GM23248 (cell line): ENCODE measurements at regions not wholly inside any gene's neighbourhood (a gene's known extent, or its start where the extent isn't known, plus 50 kb on each side); places are given as distances from the start of the nearest gene placed in this dataset.
A peak's percentile ranks its signal among the peaks of the same experiment; 100 is the strongest.
"Not testable (repeated sequence)": the region's sequence is repeated elsewhere in the genome, so short reads cannot be mapped to it uniquely, and the experiment has no call there.

ENCODE experiments used
- DNase-seq: peaks from one replicate; pipeline ENCODE4 v3.0.0-alpha.2; 2015
- H2AFZ ChIP-seq: fragments of 200-600 bp; sonication (generic); 2 replicates; pipeline ENCODE4 v1.6.1; 2016; ENCODE audit warnings: antibody characterized with exemption
- H3F3A ChIP-seq: fragments of 200-600 bp; sonication (generic); 2 replicates; pipeline ENCODE4 v1.6.1; 2016; ENCODE audit warnings: mild to moderate bottlenecking, antibody characterized with exemption, mixed run types; ENCODE audit not compliant: insufficient read depth
- H3K27ac ChIP-seq: fragments of 200-600 bp; sonication (generic); 2 replicates; pipeline ENCODE4 v1.5.1; 2016; ENCODE audit warnings: mild to moderate bottlenecking
- H3K27me3 ChIP-seq: fragments of 200-600 bp; sonication (generic); replicated peaks from 2 replicates; pipeline ENCODE4 v1.6.1; 2016; ENCODE audit warnings: mild to moderate bottlenecking; ENCODE audit not compliant: insufficient read depth
- H3K36me3 ChIP-seq: fragments of 200-600 bp; sonication (generic); 2 replicates; pipeline ENCODE4 v1.6.1; 2016; ENCODE audit warnings: low read depth, mild to moderate bottlenecking
- H3K4me1 ChIP-seq: fragments of 200-600 bp; sonication (generic); 2 replicates; pipeline ENCODE4 v1.6.1; 2016; ENCODE audit warnings: mild to moderate bottlenecking; ENCODE audit not compliant: insufficient read depth
- H3K4me2 ChIP-seq: fragments of 200-600 bp; sonication (generic); one replicate; pipeline ENCODE4 v1.6.1; 2016; ENCODE audit warnings: mild to moderate bottlenecking; ENCODE audit not compliant: unreplicated experiment
- H3K4me3 ChIP-seq: fragments of 200-600 bp; sonication (generic); 2 replicates; pipeline ENCODE4 v1.5.1; 2016; ENCODE audit warnings: mild to moderate bottlenecking
- H3K79me2 ChIP-seq: fragments of 200-600 bp; sonication (generic); 2 replicates; pipeline ENCODE4 v1.6.1; 2016; ENCODE audit warnings: mild to moderate bottlenecking; ENCODE audit not compliant: insufficient read depth
- H3K9ac ChIP-seq: fragments of 200-600 bp; sonication (generic); 2 replicates; pipeline ENCODE4 v1.6.1; 2016; ENCODE audit warnings: mild to moderate bottlenecking
- H3K9me2 ChIP-seq: fragments of 200-600 bp; sonication (generic); 2 replicates; pipeline ENCODE4 v1.6.1; 2016; ENCODE audit warnings: mixed run types, mild to moderate bottlenecking, moderate library complexity; ENCODE audit not compliant: insufficient read depth
- H3K9me3 ChIP-seq: fragments of 200-600 bp; sonication (generic); one replicate; pipeline ENCODE4 v1.6.1; 2017; ENCODE audit warnings: low read depth
- H4K20me1 ChIP-seq: fragments of 200-600 bp; sonication (generic); 2 replicates; pipeline ENCODE4 v1.6.0; 2016; ENCODE audit not compliant: insufficient read depth
- EZH2 ChIP-seq: fragments of 200-600 bp; sonication (generic); IDR thresholded peaks from 2 replicates; pipeline ENCODE4 v1.6.1; 2018; ENCODE audit warnings: antibody characterized with exemption, mild to moderate bottlenecking; ENCODE audit not compliant: insufficient read depth, poor library complexity, severe bottlenecking
- EZH2phosphoT487 ChIP-seq: fragments of 200-600 bp; sonication (generic); IDR thresholded peaks from 2 replicates; pipeline ENCODE4 v1.6.1; 2018; ENCODE audit warnings: antibody characterized with exemption, moderate library complexity, mild to moderate bottlenecking, low read depth; ENCODE audit not compliant: insufficient read depth
- WGBS, 2 experiments: methylation state at CpG; one replicate each; pipeline ENCODE4 v1.1.6; 2015 to 2017; ENCODE audit warnings: low lambda C conversion rate in 2 of 2, low coverage in 1 of 2; ENCODE audit errors: missing lambda C conversion rate in 2 of 2; 5-methylcytosine and 5-hydroxymethylcytosine counted together
- in situ Hi-C: fragments of 300-500 bp; cut with MboI; formaldehyde crosslinking; loops from 2 replicates; pipeline ENCODE4 v1.15.0; 2020

GRCh38 chr20:47985092-47985850 lies 200.0 kb upstream of the SULF2 start:
- no peaks in the 10 kb centered on the region for H3K9me3 ChIP-seq
- H3F3A ChIP-seq: no peaks in the 10 kb centered on the region
- no peak overlapping the region for H3K4me2 ChIP-seq
- peaks cover 7% of the 10 kb centered on the region for H3K27me3 ChIP-seq
- in situ Hi-C loops: no loop called here
- peak; percentile 49 for DNase-seq
- H3K9ac ChIP-seq: no peak overlapping the region
- 62 to 69% methylated on average over 7 of the region's 7 CpGs for WGBS, 2 experiments
- H3K4me3 ChIP-seq: no peak overlapping the region
- H3K9me2 ChIP-seq: no peaks in the 10 kb centered on the region
- no peak for TF ChIP-seq EZH2phosphoT487
- TF ChIP-seq EZH2: no peak
- H3K79me2 ChIP-seq: no peaks in the 10 kb centered on the region
- H2AFZ ChIP-seq: no peak overlapping the region
- H3K4me1 ChIP-seq: no peaks in the 10 kb centered on the region
- no peaks in the 10 kb centered on the region for H3K36me3 ChIP-seq
- no peaks in the 10 kb centered on the region for H4K20me1 ChIP-seq
- no peak overlapping the region for H3K27ac ChIP-seq

- no peak for TF ChIP-seq EZH2
- no peak for TF ChIP-seq EZH2phosphoT487
- no peaks in the 10 kb centered on the region for H3F3A ChIP-seq
- H3K79me2 ChIP-seq: no peaks in the 10 kb centered on the region
- no peaks in the 10 kb centered on the region for H4K20me1 ChIP-seq
- H3K4me1 ChIP-seq: no peaks in the 10 kb centered on the region
- H3K4me2 ChIP-seq: no peak overlapping the region
- H2AFZ ChIP-seq: no peak overlapping the region
- H3K9ac ChIP-seq: no peak overlapping the region
- in situ Hi-C loops: no loop called here
- no peak for DNase-seq
- no peak overlapping the region for H3K4me3 ChIP-seq
- H3K27ac ChIP-seq: no peak overlapping the region
- no peaks in the 10 kb centered on the region for H3K36me3 ChIP-seq
- H3K27me3 ChIP-seq: peaks cover 7% of the 10 kb centered on the region
- no peaks in the 10 kb centered on the region for H3K9me3 ChIP-seq
- WGBS, 2 experiments: 49 to 72% methylated on average over 6 of the region's 6 CpGs
- no peaks in the 10 kb centered on the region for H3K9me2 ChIP-seq
Observed at GRCh38 chr20:47984437-47984836, 199.2 kb upstream of the SULF2 start.

- H2AFZ ChIP-seq, H3K4me1 ChIP-seq, in situ Hi-C loops, H3K9me3 ChIP-seq, H3K4me2 ChIP-seq, H3K79me2 ChIP-seq, H3K9ac ChIP-seq, H3K9me2 ChIP-seq, DNase-seq, H4K20me1 ChIP-seq, H3K27ac ChIP-seq, H3K27me3 ChIP-seq, H3F3A ChIP-seq, H3K4me3 ChIP-seq, H3K36me3 ChIP-seq: not testable (repeated sequence)
- WGBS, 2 experiments: 24 to 40% methylated on average over 8 of the region's 8 CpGs
Observed at GRCh38 chr20:47983642-47984041, 198.4 kb upstream of the SULF2 start.

- H3K9ac ChIP-seq: no peak overlapping the region
- in situ Hi-C loops: no loop called here
- H3K27ac ChIP-seq: no peak overlapping the region
- H3K4me1 ChIP-seq: no peaks in the 10 kb centered on the region
- no peaks in the 10 kb centered on the region for H3K36me3 ChIP-seq
- H4K20me1 ChIP-seq: no peaks in the 10 kb centered on the region
- no peak overlapping the region for H2AFZ ChIP-seq
- no peak for DNase-seq
- WGBS, 2 experiments: 49 to 51% methylated on average over 16 to 18 of the region's 18 CpGs
- no peaks in the 10 kb centered on the region for H3K9me3 ChIP-seq
- H3F3A ChIP-seq: no peaks in the 10 kb centered on the region
- no peaks in the 10 kb centered on the region for H3K79me2 ChIP-seq
- H3K4me3 ChIP-seq: no peak overlapping the region
- H3K27me3 ChIP-seq: peaks cover 5% of the 10 kb centered on the region
- H3K4me2 ChIP-seq: no peak overlapping the region
- TF ChIP-seq EZH2phosphoT487: no peak
- no peak for TF ChIP-seq EZH2
- no peaks in the 10 kb centered on the region for H3K9me2 ChIP-seq
Observed at GRCh38 chr20:47982574-47983360, 197.5 kb upstream of the SULF2 start.
